PC-3 (cell line): ENCODE measurements at regions not wholly inside any gene's neighbourhood (a gene's known extent, or its start where the extent isn't known, plus 50 kb on each side); places are given as distances from the start of the nearest gene placed in this dataset.

Experiments
- ATAC-seq: fragments of 200-7000 bp; cut with Tn5 transposase; 2 replicates; pipeline ENCODE4 v1.9.1; 2020; ENCODE audit warnings: mild to moderate bottlenecking, moderate library complexity
- BruUV-seq: library from RNA; stranded (reverse); fragments of 400-500 nt; replicated peaks from 2 replicates; lab custom pipeline; 2021; lab: Mats Ljungman, UMichigan
- CTCF ChIA-PET: fragments of 300-600 bp; sonication (Branson Sonifier 250); formaldehyde crosslinking; loops from one replicate; lab custom pipeline; 2022; ENCODE audit warnings: antibody characterized with exemption; lab: Charles Lee
- POLR2A ChIA-PET: fragments of 300-600 bp; sonication (Branson Sonifier 250); formaldehyde crosslinking; loops from one replicate; lab custom pipeline; 2022; ENCODE audit warnings: antibody characterized with exemption; ENCODE audit not compliant: unreplicated experiment; lab: Charles Lee
- DNase-seq: peaks from one replicate; pipeline ENCODE4 v3.0.0-alpha.2; 2015
- H2AFZ ChIP-seq: fragments of 300-600 bp; sonication (generic); 2 replicates; pipeline ENCODE4 v1.6.0; 2016; ENCODE audit warnings: antibody characterized with exemption, low read length
- H3F3A ChIP-seq: fragments of 300-600 bp; sonication (generic); one replicate; pipeline ENCODE4 v1.6.0; 2017; ENCODE audit warnings: antibody characterized with exemption, low read length, control low read depth, mild to moderate bottlenecking; ENCODE audit not compliant: unreplicated experiment
- H3K27ac ChIP-seq: fragments of 300-600 bp; sonication (generic); 2 replicates; pipeline ENCODE4 v1.5.1; 2016; ENCODE audit warnings: mild to moderate bottlenecking, low read length
- H3K27me3 ChIP-seq: fragments of 300-600 bp; sonication (generic); 2 replicates; pipeline ENCODE4 v1.6.1; 2016; ENCODE audit warnings: low read length, mixed read lengths
- H3K36me3 ChIP-seq: fragments of 300-600 bp; sonication (generic); 2 replicates; pipeline ENCODE4 v1.6.1; 2016; ENCODE audit warnings: low read depth, mixed run types, low read length, mixed read lengths
- H3K4me1 ChIP-seq: fragments of 300-600 bp; sonication (generic); 2 replicates; pipeline ENCODE4 v1.5.1; 2016; ENCODE audit warnings: low read length; ENCODE audit not compliant: insufficient read depth
- H3K4me2 ChIP-seq: fragments of 300-600 bp; sonication (generic); 2 replicates; pipeline ENCODE4 v1.6.0; 2016; ENCODE audit warnings: low read length
- H3K4me3 ChIP-seq: fragments of 300-600 bp; sonication (generic); 2 replicates; pipeline ENCODE4 v1.5.1; 2016; ENCODE audit warnings: mild to moderate bottlenecking, low read length, mixed read lengths
- H3K79me2 ChIP-seq: fragments of 300-600 bp; sonication (generic); 2 replicates; pipeline ENCODE4 v1.6.1; 2017; ENCODE audit warnings: low read length, mixed read lengths
- H3K9ac ChIP-seq: fragments of 300-600 bp; sonication (generic); 2 replicates; pipeline ENCODE4 v1.6.0; 2016; ENCODE audit warnings: mild to moderate bottlenecking, low read length
- H3K9me2 ChIP-seq: fragments of 300-600 bp; sonication (generic); replicated peaks from 2 replicates; pipeline ENCODE4 v1.6.1; 2016; ENCODE audit warnings: mixed run types, low read length, mixed read lengths
- H3K9me3 ChIP-seq: fragments of 300-600 bp; sonication (generic); 2 replicates; pipeline ENCODE4 v1.6.1; 2016; ENCODE audit warnings: low read length, mixed read lengths
- H4K20me1 ChIP-seq: fragments of 300-600 bp; sonication (generic); 2 replicates; pipeline ENCODE4 v1.6.1; 2016; ENCODE audit warnings: low read length, mixed read lengths
- EZH2 ChIP-seq: fragments of 300-600 bp; sonication (generic); IDR thresholded peaks from one replicate; pipeline ENCODE4 v1.6.1; 2017; ENCODE audit warnings: antibody characterized with exemption, mild to moderate bottlenecking, low read length; ENCODE audit not compliant: unreplicated experiment
- EZH2phosphoT487 ChIP-seq: fragments of 300-600 bp; sonication (generic); IDR thresholded peaks from 2 replicates; pipeline ENCODE4 v1.6.1; 2018; ENCODE audit warnings: mild to moderate bottlenecking, antibody characterized with exemption, low read length, borderline replicate concordance
- intact Hi-C: fragments of 100-400 bp; cut with micrococcal nuclease; formaldehyde crosslinking; loops from 2 replicates; pipeline ENCODE4 v1.9.0; 2023
- TF ChIP-seq, protein P1 (sequence below): fragments of 300-600 bp; sonication (generic); conservative IDR thresholded peaks from 2 replicates; pipeline ENCODE4 v1.5.1; 2017; ENCODE audit warnings: antibody characterized with exemption, low read depth, mild to moderate bottlenecking, low read length

DNA sequence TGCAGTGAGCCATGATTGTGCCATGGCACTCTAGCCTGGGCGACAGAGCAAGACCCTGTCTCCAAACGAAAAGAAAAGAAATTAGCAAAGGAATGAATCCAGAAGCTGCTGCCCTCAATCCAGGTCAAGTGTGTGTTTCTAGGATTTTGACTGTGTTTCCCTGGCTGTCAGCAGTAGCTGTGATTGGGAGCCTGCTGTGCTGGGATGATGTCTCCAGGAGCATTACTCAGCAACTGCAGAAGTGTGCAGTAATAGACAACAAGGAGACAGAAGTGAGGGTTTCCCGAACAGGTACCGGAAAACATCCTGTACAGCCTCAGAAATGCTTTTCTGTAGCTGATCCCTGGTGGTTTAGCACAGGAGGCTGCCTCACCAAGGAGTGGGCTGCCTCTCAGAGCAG is 492.5 kb downstream of the FUT8 start:
- no peaks in the 10 kb centered on the region for H3K4me1 ChIP-seq
- BruUV-seq = no TSS peak
- H3K4me3 ChIP-seq = no peak overlapping the region
- intact Hi-C loops = no loop called here
- H2AFZ ChIP-seq = no peak overlapping the region
- TF ChIP-seq EZH2phosphoT487 = no peak
- TF ChIP-seq EZH2 = no peak
- TF ChIP-seq, protein P1, sequence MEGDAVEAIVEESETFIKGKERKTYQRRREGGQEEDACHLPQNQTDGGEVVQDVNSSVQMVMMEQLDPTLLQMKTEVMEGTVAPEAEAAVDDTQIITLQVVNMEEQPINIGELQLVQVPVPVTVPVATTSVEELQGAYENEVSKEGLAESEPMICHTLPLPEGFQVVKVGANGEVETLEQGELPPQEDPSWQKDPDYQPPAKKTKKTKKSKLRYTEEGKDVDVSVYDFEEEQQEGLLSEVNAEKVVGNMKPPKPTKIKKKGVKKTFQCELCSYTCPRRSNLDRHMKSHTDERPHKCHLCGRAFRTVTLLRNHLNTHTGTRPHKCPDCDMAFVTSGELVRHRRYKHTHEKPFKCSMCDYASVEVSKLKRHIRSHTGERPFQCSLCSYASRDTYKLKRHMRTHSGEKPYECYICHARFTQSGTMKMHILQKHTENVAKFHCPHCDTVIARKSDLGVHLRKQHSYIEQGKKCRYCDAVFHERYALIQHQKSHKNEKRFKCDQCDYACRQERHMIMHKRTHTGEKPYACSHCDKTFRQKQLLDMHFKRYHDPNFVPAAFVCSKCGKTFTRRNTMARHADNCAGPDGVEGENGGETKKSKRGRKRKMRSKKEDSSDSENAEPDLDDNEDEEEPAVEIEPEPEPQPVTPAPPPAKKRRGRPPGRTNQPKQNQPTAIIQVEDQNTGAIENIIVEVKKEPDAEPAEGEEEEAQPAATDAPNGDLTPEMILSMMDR = no peak
- H3K4me2 ChIP-seq = no peak overlapping the region
- no peaks in the 10 kb centered on the region for H3K9me2 ChIP-seq
- peaks cover 8% of the 10 kb centered on the region for H3K27me3 ChIP-seq
- ATAC-seq (no peak), DNase-seq (no peak)
- ChIA-PET POLR2A (no interaction called here), CTCF (no interaction called here)
- no peaks in the 10 kb centered on the region for H4K20me1 ChIP-seq
- H3K36me3 ChIP-seq = no peaks in the 10 kb centered on the region
- H3K27ac ChIP-seq = no peak overlapping the region
- H3K9me3 ChIP-seq = no peaks in the 10 kb centered on the region
- H3K79me2 ChIP-seq = no peaks in the 10 kb centered on the region
- no peak overlapping the region for H3K9ac ChIP-seq
- no peaks in the 10 kb centered on the region for H3F3A ChIP-seq

DNA sequence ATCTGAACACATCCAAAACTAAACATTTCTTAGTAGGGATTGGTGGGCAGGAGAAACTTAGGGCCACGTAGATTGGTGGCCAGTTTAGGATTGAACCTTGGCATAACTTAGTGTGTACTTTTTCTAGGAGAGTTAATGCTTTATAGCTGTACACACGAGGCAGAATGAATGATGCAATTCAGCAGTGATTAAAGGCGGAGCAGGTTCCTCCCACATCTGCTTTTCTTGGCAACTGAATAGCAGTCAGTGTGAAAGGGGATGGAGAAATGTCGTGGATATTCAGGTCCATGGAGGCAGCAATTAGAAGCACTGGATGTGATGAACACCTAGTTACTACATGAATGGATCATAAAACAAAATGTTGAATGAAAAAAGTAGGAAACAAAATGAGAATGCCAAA is 493.8 kb downstream of the FUT8 start:
- H3K4me2 ChIP-seq = no peak overlapping the region
- no peak overlapping the region for H3K9ac ChIP-seq
- CTCF ChIA-PET = no interaction called here
- intact Hi-C loops = no loop called here
- no peaks in the 10 kb centered on the region for H3K79me2 ChIP-seq
- H3K27ac ChIP-seq = no peak overlapping the region
- DNase-seq (no peak), ATAC-seq (no peak)
- H3K4me3 ChIP-seq = no peak overlapping the region
- no peaks in the 10 kb centered on the region for H3K4me1 ChIP-seq
- H3F3A ChIP-seq = no peaks in the 10 kb centered on the region
- no TSS peak for BruUV-seq
- H2AFZ ChIP-seq = no peak overlapping the region
- H3K9me3 ChIP-seq = no peaks in the 10 kb centered on the region
- H4K20me1 ChIP-seq = no peaks in the 10 kb centered on the region
- no peaks in the 10 kb centered on the region for H3K36me3 ChIP-seq
- POLR2A ChIA-PET = no interaction called here
- TF ChIP-seq EZH2phosphoT487 = no peak
- TF ChIP-seq, protein P1 = no peak
- TF ChIP-seq EZH2 = no peak
- H3K9me2 ChIP-seq = no peaks in the 10 kb centered on the region
- H3K27me3 ChIP-seq = peaks cover 8% of the 10 kb centered on the region

DNA sequence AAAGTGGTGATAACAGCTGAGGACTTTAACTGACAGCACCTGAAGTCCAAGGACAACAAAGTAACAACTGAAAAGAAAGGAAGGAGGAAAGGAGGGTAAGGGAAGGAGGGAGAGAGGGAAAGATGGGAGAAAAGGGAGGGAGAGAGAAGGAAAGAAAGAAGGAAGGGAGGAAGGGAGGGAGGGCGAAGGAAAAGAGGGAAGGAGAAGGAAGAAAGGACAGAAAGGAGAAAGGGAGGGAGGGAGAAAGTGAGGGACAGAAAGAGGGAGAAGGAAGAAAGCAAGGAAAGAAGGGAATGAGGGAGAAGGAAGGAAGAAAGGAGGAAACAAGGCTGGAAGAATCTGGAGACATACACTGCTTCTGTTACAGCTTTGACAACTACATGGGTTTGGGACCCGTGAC is 494.4 kb downstream of the FUT8 start:
- no peaks in the 10 kb centered on the region for H4K20me1 ChIP-seq
- H2AFZ ChIP-seq = no peak overlapping the region
- H3K4me3 ChIP-seq = no peak overlapping the region
- no peaks in the 10 kb centered on the region for H3K4me1 ChIP-seq
- TF ChIP-seq EZH2 = no peak
- no peak for TF ChIP-seq EZH2phosphoT487
- TF ChIP-seq, protein P1 = no peak
- no peak overlapping the region for H3K27ac ChIP-seq
- intact Hi-C loops = no loop called here
- H3K79me2 ChIP-seq = no peaks in the 10 kb centered on the region
- no peaks in the 10 kb centered on the region for H3K9me2 ChIP-seq
- H3K36me3 ChIP-seq = no peaks in the 10 kb centered on the region
- CTCF ChIA-PET = no interaction called here
- ATAC-seq (no peak), DNase-seq (no peak)
- POLR2A ChIA-PET = no interaction called here
- H3F3A ChIP-seq = no peaks in the 10 kb centered on the region
- BruUV-seq = no TSS peak
- H3K27me3 ChIP-seq = peaks cover 8% of the 10 kb centered on the region
- H3K9me3 ChIP-seq = no peaks in the 10 kb centered on the region
- H3K4me2 ChIP-seq = no peak overlapping the region
- H3K9ac ChIP-seq = no peak overlapping the region
